Raji (cell line): ENCODE measurements at regions not wholly inside any gene's neighbourhood (a gene's known extent, or its start where the extent isn't known, plus 50 kb on each side); places are given as distances from the start of the nearest gene placed in this dataset.
A peak's percentile ranks its signal among the peaks of the same experiment; 100 is the strongest.

Source experiments
- POLR2A ChIP-seq: IDR thresholded peaks from 2 replicates; pipeline ENCODE4 v1.6.1; 2011; ENCODE audit warnings: low read depth, low read length, control low read depth; ENCODE audit not compliant: insufficient read depth

- TF ChIP-seq POLR2A = no peak
Measured at GRCh38 chr20:19067986-19068385, 144.5 kb upstream of the SLC24A3 start.

DNA sequence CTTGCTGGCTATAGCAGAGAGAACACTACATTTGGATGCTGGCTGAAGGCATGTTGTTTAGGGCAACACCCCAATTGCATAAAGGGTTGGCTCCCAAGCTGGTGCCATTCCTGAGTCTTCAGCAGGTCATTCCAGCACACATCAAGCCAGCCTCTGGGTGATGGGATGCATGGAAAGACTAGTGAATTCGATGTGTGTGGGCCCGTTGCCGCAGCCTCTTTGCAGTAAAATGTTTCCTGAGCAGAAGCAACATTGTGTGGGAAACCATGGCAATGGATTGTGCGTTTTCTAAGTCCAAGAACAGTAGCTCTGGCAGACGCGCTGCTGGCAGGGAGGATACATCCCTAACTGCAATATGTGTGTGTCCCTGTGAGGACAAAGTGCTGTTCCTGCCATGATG, 142.4 kb upstream of the SLC24A3 start:
- TF ChIP-seq POLR2A = no peak

DNA sequence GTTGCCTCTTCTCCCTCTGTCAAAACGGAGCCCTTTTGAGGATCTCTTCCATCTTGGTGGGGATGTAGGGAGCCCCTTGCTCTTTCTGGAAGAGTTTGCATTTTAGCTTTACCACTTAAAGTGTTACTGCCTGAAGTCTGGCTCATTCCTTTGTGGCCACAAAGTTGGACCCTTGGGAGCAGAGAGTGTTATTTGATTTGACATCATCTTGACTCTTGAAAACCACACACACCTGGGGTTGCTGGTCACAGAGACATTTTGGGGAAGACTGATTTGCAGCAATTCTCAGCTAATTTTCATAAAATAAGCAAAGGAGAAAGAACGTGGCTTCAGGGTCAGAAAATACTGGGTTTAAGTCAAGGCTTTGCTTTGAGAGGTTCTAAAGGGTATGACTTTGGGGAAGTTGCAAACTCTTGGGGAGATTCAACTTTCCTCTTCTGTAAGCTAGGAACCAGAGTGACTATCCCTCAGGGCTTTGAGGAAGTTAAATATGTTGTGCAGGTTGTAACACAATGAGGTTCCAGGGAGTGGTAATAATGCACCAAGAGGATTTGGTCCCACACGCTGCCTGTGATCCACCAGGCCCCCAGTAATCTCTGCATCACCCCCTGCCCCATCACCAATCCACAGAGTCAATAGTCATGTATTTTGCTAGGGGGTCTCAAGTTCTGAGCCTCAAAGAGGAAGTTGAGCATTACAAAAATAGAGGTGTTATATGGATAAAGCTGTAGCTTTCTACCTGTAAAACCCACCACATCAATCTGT, 141.6 kb upstream of the SLC24A3 start:
- 0 out of 2 replicates have a peak, but pooled peaks have one; percentile 9 for TF ChIP-seq POLR2A

DNA sequence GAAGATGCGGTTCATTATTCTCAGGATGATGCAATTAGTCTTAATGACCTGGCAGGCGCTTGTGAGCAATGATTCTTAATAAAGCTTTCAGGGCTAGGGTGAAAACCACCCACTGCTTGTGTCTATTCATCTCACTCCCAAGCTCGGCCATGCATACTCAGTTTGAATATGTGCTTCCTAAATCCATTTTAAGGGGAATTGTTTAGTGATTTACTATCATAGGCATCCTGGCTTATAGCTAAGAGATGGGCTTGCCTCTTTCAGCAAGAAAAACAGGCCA, 141.1 kb upstream of the SLC24A3 start:
- TF ChIP-seq POLR2A = no peak

DNA sequence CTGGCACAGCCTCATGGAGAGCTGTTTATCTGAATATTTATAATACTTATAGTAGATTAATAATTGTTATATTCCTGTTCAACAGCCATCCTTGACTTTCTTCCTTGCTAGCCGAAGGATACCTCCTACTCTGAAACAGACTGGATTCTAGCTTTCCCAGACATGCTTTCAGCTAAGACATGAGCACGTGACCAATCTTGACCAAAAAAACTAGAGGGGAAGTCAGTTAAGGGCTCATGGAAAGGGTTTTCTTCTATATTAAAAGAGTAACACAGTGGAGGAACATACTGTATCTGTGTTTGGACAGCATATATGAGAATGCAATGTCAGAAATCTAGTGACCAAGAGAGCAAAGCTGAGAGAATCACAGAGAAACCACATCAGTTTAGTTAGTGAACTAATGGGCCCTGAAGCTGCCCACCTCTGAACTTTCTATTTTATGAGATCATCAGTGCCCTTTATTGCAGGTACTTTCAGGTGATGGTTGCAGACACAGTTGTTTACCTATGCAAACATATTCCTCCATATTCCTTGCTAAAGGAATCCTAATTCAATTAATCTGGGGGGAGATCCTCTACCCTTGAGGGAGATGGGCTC, 140.4 kb upstream of the SLC24A3 start:
- TF ChIP-seq POLR2A = no peak

DNA sequence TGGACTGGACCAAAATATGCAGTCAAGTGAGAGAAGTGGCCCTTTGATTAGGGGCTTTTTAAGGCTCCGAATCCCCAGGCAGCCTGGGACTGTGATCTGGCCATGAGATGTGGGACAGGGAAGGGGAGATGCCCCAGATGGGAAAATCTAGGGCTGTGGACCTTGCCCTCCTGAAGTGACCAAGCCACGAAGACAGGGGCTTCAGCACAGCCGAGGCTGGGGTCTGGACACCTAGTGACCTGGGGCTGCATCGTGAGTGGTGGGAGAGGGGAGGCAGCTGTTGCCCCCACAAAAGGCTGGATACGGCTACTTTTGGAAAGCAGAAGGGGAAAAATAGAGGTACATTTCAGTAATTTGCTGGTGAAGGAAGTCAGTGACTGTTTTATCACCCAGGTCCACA, 139.5 kb upstream of the SLC24A3 start:
- no peak for TF ChIP-seq POLR2A

DNA sequence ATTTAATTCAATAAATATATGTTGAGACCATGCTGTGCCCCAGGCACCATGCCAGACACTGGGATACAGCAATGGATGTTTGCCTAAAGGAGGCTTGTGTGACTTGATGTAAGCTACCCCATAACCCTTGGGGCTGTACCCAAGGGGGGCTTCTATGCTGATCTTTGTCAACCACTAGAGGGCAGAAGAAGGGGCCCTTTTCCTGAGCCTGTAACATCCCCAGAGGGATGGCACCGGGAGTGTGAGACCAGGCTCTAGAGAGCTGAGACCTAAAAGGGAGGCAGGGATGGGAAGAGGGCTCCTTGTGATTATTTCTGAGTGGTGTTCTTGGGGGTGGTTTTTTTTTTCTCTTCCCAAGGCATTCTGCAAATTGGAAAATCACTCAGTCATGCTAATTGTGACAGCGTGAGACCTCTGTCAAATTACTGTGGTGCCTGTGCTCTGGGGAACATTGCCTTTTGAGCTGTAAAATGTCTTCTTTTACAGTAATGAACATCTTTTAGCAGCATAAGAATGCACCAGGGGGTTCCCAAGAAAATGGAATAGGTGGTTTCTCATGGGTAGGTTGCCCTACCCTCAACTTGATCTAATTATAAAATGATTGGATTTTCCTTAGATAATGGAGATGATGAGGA, 138.7 kb upstream of the SLC24A3 start:
- no peak for TF ChIP-seq POLR2A

DNA sequence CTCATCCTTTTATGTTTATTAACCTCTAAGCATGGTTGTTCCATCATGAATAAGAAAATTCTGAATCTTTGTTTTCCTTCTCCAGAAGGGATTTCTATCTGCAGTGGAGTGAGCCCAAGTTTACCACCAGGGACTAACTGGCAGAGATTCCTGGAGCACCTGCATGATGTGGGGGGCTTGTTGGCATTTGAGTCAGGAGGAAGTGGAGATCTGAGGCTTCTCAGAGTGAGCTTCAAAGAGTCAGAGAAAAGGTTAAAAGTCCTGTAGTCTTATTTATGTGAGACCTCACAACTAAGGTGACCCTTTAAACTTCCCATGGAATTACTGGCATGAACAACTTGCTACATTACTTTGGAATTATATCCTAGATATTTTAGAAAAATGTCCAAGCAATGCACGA, 138.1 kb upstream of the SLC24A3 start:
- TF ChIP-seq POLR2A = no peak

DNA sequence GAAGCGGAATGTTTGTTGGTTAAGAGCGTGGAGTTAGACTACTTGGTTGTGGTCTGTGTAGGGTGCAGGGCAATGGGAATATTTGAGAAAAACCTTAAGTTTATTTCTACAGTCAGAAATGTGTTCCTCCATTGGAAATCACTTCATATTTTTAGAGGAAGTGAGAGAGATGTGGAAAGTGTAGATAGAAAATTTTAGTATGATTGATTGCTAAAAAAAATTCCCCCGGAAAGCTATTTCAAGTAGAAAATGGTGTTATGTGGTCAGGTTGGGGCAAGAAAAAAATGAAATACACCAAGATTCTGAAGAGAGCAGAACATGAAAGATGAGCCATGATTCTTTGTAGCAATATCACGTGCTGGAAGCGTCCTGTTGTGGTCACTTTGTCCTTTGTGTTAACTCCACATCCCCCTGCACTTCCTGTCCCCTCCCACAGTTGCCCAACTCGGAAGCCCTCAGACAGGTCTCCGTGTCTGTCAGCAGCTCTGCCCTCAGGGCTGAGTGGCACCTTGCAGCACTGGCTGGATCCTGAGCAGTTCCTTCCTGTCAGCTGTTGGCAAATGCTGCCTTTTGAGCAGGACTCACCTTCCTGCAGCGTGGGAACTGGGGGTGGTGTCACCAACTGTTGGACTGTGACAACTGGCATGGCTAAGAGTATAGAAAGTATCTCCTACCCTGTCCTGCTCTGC, 137.5 kb upstream of the SLC24A3 start:
- no peak for TF ChIP-seq POLR2A

DNA sequence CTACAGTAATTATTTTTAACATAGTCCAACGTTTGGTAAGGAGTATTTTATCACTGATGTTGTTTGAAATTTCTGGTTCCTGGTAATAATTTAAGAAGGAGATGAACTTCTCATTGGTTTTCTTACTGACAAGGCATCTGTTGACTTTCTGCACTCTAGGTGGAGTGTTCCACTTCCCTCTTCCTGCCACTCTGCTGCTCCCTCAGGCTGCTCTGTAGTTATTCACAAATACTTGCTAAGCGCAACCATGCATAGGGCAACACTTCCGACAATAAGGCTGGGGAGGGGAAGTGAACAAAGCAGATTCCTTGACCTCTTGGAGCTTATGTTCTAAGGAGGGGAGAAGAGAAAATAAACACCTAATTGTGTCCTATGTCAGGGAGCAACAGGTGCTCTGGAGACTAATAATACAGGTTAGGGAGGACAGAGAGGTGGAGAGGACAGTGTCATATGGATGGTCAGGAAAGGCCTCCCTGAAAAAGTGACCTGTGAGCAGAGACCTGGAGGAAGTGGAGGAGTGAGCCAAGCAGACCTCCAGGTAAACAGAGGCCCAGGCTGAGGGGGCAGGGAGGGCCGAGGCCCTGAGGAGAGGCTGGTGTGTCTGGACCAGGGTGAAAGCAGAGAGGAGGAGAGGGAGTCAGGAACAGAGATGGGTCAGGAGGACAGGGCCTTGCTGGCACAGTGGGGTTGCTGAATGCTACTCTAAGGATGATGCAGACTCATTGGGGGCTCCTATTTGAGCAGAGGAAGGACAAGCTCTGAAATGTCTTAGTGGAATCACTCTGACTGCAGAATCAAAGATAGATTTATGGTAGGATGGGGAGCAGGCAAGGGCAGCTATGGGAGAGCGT, 134.8 kb upstream of the SLC24A3 start:
- TF ChIP-seq POLR2A = no peak

DNA sequence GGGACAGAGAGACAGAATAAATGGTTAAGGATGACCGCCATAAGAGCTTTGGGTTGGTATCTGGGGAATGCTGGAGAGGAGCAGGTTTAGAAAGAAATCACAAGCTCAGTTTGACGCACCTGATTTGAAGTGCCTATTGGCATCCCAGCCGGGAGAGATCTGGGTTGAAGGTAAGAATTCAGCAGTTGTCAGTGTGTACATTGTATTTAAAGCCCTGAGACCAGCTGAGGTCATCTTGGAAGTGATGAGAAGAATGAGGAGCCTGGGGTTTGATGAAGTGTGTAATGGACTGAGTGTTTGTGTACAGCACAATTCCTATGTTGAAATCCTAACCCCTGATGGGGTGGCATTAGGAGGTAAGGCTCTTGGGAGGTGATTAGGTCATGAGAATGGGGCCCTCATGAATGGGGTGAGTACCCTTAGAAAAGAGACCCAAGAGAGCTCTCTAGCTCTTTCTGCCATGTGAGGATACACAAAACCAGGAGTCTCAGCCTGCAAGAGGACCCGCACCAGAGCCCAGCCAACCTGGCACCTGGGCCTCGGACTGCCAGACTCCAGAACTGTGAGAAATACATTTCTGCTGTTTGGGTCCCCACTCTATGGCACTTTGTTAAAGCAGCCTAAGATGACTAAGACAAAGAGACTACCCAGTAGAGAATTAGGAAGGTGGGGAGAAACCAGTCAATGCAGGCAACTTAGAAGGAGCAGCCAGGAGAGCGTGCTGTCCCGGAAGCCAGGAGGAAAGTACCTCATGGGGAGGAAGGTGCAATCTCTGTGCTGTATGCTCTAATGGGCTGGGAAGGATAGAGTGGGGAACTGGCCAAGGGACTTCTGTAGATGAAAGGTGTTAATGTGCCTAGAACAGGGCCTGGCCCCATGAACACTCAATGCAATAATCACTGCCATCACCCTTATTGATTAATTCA, 133.7 kb upstream of the SLC24A3 start:
- no peak for TF ChIP-seq POLR2A

DNA sequence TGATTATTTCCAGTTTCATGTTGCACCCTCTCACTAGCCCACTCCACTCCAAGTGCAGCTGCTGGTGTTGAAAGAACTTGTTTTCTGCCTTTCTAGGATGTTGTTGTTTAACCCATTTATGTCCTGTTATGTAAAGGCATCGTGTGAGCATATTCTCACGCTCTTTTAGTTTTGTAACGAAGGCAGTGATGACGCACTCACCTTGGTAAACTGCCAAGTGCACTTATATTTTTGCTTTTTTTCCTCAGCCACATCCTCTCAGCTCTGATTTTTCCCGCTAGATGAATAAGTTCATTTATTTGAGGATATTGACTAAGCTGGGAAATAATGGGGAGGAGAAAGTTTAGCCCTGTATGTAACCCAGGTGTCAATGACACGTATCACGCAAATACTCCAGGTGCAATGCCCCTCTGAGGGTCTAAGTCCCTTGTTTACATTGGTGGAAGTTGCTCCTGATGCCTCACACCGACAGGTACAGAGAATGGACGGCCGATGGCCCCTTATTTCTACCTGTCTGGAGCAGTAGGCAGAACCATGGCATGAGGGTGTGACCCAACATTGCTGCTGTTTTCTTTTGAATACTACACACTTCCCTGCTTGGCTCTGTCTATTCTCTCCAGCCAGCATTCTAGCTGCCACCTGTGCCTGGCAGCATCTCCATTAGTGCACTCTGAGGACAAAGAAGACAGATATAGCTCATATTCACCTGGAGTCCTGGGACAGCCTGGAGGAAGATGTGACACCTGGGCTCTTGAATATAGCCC, 132.7 kb upstream of the SLC24A3 start:
- TF ChIP-seq POLR2A = no peak

- no peak for TF ChIP-seq POLR2A
Measured at GRCh38 chr20:19081937-19082336, 130.5 kb upstream of the SLC24A3 start.
